HFF-Myc (cell line): ENCODE measurements at regions not wholly inside any gene's neighbourhood (a gene's known extent, or its start where the extent isn't known, plus 50 kb on each side); places are given as distances from the start of the nearest gene placed in this dataset.

Experiments used
- DNase-seq: peaks from one replicate; pipeline ENCODE4 v3.0.0-alpha.2; 2011; ENCODE audit warnings: low read depth; ENCODE audit errors: extremely low read depth
- H3K4me3 ChIP-seq: replicated peaks from 2 replicates; pipeline ENCODE4 v1.5.1; 2011; ENCODE audit warnings: low read depth, mild to moderate bottlenecking, control low read depth, low read length
- TF ChIP-seq, protein P1 (sequence below): IDR thresholded peaks from 2 replicates; pipeline ENCODE4 v1.5.1; 2012; ENCODE audit warnings: mild to moderate bottlenecking, low read depth, low read length, control low read depth; ENCODE audit errors: missing control alignments

DNA sequence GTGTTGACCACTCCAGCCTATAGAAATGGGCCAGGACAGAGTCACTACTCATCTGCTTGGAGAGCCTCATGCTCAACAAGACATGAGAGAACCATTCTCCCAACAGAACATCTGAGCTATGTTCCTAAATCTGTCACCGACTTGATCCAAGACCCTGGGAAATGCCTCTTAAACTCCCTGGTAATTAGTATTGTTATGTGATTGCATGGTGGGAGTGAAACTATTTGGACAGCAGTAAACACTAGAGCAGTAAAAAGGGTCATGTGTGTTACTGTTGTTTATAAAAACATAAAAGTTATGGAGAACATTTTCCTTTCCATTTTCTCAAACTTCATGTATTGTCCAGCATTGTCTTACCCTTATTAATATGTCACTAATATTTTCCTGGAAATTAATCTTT is 369.8 kb upstream of the FAT3 start:
- H3K4me3 ChIP-seq, result no peak overlapping the region
- TF ChIP-seq, protein P1, sequence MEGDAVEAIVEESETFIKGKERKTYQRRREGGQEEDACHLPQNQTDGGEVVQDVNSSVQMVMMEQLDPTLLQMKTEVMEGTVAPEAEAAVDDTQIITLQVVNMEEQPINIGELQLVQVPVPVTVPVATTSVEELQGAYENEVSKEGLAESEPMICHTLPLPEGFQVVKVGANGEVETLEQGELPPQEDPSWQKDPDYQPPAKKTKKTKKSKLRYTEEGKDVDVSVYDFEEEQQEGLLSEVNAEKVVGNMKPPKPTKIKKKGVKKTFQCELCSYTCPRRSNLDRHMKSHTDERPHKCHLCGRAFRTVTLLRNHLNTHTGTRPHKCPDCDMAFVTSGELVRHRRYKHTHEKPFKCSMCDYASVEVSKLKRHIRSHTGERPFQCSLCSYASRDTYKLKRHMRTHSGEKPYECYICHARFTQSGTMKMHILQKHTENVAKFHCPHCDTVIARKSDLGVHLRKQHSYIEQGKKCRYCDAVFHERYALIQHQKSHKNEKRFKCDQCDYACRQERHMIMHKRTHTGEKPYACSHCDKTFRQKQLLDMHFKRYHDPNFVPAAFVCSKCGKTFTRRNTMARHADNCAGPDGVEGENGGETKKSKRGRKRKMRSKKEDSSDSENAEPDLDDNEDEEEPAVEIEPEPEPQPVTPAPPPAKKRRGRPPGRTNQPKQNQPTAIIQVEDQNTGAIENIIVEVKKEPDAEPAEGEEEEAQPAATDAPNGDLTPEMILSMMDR, result no peak
- DNase-seq, result no peak

DNA sequence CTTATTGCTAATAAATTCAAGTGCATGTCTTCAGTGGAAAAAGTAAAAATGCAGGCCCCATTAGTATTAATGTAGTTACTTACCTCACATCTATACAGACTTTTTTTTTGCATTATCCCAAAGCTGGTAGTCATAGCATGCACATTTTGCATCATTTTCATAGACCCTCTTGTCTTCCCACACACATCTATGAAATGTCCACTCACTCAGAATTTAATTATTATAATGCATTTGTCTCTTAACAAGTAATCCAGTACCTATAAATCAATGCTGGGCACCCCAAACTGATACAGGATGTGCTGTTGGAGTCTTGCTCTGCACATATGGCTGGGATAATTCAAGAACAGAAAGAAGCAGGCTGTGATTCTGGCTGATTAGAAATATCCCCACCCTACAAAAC is 370.4 kb upstream of the FAT3 start:
- DNase-seq, result no peak
- no peak overlapping the region for H3K4me3 ChIP-seq
- TF ChIP-seq, protein P1, result no peak

DNA sequence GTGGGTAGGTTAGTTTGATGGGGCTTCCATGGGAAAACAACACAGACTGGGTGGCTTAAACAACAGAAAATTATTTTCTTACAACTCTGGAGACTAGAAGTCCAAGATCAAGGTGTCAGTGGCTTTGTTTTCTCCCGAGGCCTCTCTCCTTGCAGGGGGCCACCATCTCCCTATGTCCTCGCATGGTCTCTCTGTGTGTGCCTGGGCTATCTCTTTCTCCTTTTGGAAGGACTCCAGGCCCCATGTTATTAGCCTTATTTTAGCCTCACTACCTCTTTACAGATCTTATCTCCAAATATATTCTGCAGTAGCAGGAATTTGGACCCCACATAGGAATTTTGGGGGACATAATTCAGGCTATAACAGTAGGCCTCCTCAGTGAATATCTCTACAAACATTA is 372.7 kb upstream of the FAT3 start:
- TF ChIP-seq, protein P1, result no peak
- no peak overlapping the region for H3K4me3 ChIP-seq
- DNase-seq, result no peak

DNA sequence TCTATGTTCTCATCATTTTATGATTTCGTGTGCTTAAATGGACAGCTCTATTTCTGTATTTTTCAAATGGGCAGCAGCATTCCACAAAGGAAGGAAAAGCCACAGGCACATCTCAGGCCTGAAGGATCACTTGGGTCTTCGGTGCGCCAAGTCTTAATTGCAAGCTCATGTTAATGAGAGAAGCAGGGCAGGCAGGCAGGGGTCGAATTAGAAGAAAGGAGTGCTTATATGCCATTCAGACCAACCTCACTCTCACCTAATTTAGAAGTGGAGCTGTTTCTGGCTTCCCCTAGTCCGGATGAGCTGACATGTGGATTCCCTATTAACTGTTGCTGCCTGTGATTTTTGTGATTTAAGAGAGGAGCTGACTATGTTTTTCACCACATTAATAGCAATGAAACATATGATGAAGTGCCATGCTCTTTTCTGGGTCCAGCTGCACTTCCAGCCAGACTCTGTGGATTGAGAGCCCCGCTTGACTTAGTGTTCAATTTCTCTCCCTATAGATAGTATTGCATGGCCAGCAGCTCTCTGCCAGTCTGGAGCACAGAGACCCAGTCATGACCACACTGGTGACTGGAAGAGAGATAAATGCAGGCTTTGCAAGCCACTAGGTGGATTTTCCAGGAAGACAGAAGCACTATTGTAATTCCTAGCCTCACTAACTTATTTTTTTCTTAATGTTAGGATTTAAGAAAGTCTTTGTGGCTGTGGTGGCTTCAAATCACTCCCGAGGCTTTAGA is 373.9 kb upstream of the FAT3 start:
- DNase-seq, result no peak
- no peak overlapping the region for H3K4me3 ChIP-seq
- TF ChIP-seq, protein P1, result no peak

DNA sequence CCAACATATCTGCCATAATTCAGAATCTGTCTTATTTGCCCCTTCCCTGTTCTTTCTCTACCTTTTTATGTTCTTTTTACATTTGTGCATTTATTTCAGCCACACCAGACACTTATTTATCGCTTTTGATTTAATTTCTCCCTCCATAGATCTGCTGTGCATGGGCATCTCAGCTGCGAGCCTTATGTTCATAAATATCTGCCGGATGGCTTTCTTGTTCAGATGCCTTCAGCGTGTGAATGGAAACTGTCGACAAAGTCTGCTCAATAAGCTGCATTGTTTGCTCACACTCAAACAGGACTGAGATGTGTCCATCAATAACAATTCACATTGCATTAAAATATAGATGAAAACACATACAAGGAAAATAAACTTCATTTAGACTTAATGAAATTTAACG is 374.6 kb upstream of the FAT3 start:
- TF ChIP-seq, protein P1, result no peak
- no peak overlapping the region for H3K4me3 ChIP-seq
- no peak for DNase-seq

DNA sequence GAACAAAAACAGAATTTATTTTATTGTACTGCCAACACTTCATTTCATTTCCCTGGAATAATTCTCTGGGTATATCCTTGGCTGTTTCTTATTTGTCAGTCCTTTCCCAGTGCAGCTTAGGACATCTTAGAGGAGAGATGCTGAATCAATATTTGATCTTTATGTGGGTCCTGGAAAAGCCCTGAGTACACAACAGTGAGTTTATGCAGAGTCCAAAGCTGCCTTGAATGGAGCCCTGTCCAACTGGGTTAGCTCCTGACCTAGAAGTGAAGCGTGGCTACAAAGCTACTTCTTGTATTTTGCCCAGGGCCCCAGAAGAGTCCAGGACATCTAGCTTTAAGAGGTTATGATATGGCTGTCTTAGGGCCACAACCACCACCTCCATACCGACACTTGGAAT is 378.0 kb upstream of the FAT3 start:
- TF ChIP-seq, protein P1, result no peak
- no peak for DNase-seq
- no peak overlapping the region for H3K4me3 ChIP-seq

DNA sequence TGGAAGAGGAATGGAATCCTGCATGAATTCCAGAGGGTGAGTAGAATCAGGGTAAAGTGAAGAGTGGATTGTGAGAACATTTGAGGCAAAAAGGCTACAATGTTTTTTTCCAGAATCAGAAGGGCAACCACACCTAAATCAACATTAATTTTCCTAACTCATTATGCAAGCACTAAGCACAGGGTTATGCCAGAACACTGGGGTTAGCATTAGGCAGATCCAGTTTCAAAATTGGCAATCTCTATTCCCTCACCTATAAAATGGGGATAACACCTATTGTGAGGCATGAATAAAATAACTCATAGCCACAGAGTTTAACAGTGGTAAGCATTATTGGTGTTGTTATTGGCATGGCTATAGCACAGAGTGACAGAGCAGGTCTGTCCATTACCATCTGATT is 378.6 kb upstream of the FAT3 start:
- no peak overlapping the region for H3K4me3 ChIP-seq
- TF ChIP-seq, protein P1, result no peak
- no peak for DNase-seq
